ENCODE measurements at regions not wholly inside any gene's neighbourhood (a gene's known extent, or its start where the extent isn't known, plus 50 kb on each side); places are given as distances from the start of the nearest gene placed in this dataset.

DNA sequence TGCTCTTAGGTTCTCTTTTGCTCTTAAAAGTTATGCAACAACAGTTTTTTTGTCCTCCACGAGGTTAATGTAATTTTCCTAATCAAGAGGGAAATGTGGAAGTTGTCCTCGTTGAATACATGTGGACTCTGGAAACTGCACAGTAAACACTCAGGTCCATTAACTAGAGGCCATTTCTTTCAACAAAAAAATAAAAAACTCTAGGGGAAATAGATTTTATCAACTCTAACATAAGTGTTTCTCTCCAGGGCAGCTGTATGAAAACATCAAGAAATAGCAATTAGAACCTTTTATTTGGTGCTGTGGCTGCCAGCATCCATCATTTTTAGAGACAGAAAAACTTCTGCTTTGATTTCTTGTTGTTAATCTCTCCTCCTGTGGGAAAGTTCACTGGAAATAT lies 288.6 kb downstream of the ICE1 start:
- H3K36me3 Mint-ChIP-seq (ENCODE audit: insufficient read depth in 1 of 3, low read depth in 3 of 3), result peaks cover 5 to 16% (median 13%) of the 10 kb centered on the region in 3 experiments; a peak in 6 of 7 replicates

More for the DNA sequence above, 288.6 kb downstream of the ICE1 start:
- no peak overlapping the region for H3K18ac ChIP-seq (ENCODE audit: insufficient read length, low read depth, low read length)
- H3K4me1 ChIP-seq (ENCODE audit: insufficient read depth, low read length), result no peaks in the 10 kb centered on the region
- no peak overlapping the region for H3T11ph ChIP-seq (ENCODE audit: low read length)
- H2BK12ac ChIP-seq (ENCODE audit: insufficient read length, low read depth, low read length), result no peak overlapping the region
- H3K14ac ChIP-seq (ENCODE audit: insufficient read depth, low read length), result no peak overlapping the region
- H3K79me2 ChIP-seq (ENCODE audit: insufficient read depth, low read length), result no peaks in the 10 kb centered on the region
- Mint-ChIP-seq H3K4me3 (no peak overlapping the region), H3K9me3 (peaks cover 15 to 17% of the 10 kb centered on the region in 2 experiments), H3K4me1 (peaks cover 0 to 9% of the 10 kb centered on the region in 2 experiments; a peak in 2 of 4 replicates), H3K27ac (no peak overlapping the region), H3K27me3 (ENCODE audit: low read depth) (no peaks in the 10 kb centered on the region)
- H2AFZ ChIP-seq (ENCODE audit: low read length), result no peak overlapping the region
- no peak overlapping the region for H2BK120ac ChIP-seq (ENCODE audit: low read depth, low read length, poor library complexity, severe bottlenecking)
- H4K91ac ChIP-seq (ENCODE audit: insufficient read length, low read depth, low read length), result no peak overlapping the region
- H3K9ac ChIP-seq (ENCODE audit: extremely low read depth, insufficient read length, low read length), result no peak overlapping the region
- no peak overlapping the region for H3K27ac ChIP-seq (ENCODE audit: insufficient read length, low read depth, low read length)
- no peak overlapping the region for H2BK20ac ChIP-seq (ENCODE audit: low read depth, low read length, poor library complexity, severe bottlenecking)
- H4K8ac ChIP-seq (replicated peaks; ENCODE audit: insufficient read length, low read depth, low read length), result no peak overlapping the region
- H2BK5ac ChIP-seq (ENCODE audit: insufficient read length, low read length), result no peak overlapping the region
- H3K9me3 ChIP-seq (ENCODE audit: control insufficient read depth, low read depth, low read length), result no peaks in the 10 kb centered on the region
- H4K20me1 ChIP-seq (ENCODE audit: control insufficient read depth, insufficient read depth, insufficient read length), result no peaks in the 10 kb centered on the region
- no peak overlapping the region for H3K23ac ChIP-seq (ENCODE audit: insufficient read length, low read depth, low read length)
- no peak overlapping the region for H3K56ac ChIP-seq (ENCODE audit: insufficient read length, low read depth, low read length)
- WGBS (ENCODE audit: extremely low coverage, insufficient read length, low lambda C conversion rate), result no CpG with 5 or more reads among the region's 2 CpGs
- H3K79me1 ChIP-seq (ENCODE audit: insufficient read depth, low read depth, low read length, poor library complexity, severe bottlenecking), result no peaks in the 10 kb centered on the region
- H3K23me2 ChIP-seq (ENCODE audit: insufficient read length, low read depth, low read length, poor library complexity, severe bottlenecking), result no peaks in the 10 kb centered on the region
- H2BK15ac ChIP-seq (ENCODE audit: low read depth, low read length), result no peak overlapping the region
- H3K4ac ChIP-seq (ENCODE audit: low read depth, low read length), result no peak overlapping the region
- H3K27me3 ChIP-seq (ENCODE audit: insufficient read depth, low read length), result no peaks in the 10 kb centered on the region
- no peak overlapping the region for H2AK5ac ChIP-seq (ENCODE audit: insufficient read length, low read length)
- DNase-seq, result no peak
- no peak overlapping the region for H4K5ac ChIP-seq (ENCODE audit: insufficient read length, low read depth, low read length)
- TF ChIP-seq, protein P1, sequence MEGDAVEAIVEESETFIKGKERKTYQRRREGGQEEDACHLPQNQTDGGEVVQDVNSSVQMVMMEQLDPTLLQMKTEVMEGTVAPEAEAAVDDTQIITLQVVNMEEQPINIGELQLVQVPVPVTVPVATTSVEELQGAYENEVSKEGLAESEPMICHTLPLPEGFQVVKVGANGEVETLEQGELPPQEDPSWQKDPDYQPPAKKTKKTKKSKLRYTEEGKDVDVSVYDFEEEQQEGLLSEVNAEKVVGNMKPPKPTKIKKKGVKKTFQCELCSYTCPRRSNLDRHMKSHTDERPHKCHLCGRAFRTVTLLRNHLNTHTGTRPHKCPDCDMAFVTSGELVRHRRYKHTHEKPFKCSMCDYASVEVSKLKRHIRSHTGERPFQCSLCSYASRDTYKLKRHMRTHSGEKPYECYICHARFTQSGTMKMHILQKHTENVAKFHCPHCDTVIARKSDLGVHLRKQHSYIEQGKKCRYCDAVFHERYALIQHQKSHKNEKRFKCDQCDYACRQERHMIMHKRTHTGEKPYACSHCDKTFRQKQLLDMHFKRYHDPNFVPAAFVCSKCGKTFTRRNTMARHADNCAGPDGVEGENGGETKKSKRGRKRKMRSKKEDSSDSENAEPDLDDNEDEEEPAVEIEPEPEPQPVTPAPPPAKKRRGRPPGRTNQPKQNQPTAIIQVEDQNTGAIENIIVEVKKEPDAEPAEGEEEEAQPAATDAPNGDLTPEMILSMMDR (conservative IDR thresholded peaks at IDR 0.05), result no peak
- no peak overlapping the region for H3K4me2 ChIP-seq (ENCODE audit: insufficient read depth, insufficient read length, low read length)
